CD4-positive, alpha-beta T cell treated with Interleukin-10 for 1 hour (primary cell): ENCODE measurements at regions not wholly inside any gene's neighbourhood (a gene's known extent, or its start where the extent isn't known, plus 50 kb on each side); places are given as distances from the start of the nearest gene placed in this dataset.

Experiments
- DNase-seq: peaks from one replicate; pipeline ENCODE4 v3.0.0-alpha.2; 2020

- DNase-seq = no peak
These were observed 104.0 kb upstream of the RUNX3 start for GRCh38 chr1:25033828-25034705.

DNA sequence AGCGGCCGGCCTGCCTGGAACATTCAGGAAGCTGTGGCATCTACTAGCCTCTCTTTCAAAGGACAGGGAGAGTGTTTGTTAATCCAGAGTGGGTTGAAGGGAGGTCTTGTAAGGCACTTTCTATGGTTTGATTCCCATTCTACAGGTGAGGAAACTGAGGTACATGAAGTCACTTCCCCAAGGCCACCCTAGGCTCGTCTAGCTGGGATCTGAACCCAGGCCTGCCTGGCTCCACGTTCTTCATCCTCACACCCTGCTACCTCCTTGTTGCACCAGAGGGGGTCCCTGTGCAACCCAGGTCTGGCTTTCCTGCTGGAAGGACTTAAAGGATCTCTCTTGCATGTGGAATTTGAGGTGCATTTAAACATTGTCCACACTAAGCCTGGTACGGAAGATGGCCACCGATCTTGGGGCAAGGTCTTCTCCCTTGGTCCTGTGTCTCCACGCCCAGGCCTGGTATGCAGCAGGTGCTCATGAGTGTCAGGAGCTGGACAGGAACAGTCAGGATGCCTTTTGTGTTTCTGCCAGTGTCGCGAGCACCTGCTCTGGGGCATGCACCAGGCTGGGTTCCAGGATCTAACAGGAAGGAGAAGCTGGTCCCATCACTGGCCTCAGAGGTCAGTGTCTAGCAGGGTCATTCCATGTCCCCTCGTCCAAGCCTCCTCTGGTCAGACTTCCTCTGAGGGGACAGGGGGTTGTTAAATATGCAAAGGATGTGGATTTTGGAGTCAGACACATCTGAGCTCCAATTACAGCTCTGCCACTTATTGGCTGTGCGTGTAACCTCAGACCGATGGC, 103.2 kb upstream of the RUNX3 start:
- DNase-seq = no peak

DNA sequence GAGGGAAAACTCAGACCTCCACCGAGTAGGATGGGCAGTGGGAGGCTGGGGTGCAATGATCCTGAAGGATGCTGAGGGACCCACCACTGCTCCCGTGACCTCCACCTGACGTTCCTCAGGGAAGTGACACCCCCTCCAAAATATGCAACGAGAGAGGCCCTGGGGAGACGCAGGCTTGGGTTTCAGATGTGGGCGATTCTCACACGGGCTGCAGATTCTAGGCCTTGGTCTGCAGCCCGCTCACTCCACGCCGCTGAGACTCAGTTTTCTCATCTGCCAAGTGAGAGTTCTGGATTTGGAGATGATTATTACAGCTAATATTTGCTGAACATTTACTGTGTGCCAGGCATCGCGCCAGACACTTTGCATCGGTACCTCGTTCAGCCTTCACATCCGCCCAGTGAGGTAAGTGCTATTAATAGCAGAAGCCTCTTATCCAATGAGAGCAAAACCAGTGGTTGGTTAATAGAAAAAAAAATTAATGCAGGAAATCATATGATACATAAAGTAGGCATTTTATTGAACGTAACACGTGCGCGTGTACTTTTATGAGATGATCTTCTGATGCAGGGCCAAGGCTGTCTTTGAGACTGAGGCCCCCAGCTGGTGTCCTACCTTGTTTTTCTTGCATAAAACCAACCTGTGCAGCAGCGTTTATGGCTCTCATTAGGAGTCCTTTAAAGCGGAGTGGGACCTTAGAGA, 102.0 kb upstream of the RUNX3 start:
- peak; percentile 87 for DNase-seq

GRCh38 chr1:25031601-25031965, 101.5 kb upstream of the RUNX3 start:
- DNase-seq = no peak

DNA sequence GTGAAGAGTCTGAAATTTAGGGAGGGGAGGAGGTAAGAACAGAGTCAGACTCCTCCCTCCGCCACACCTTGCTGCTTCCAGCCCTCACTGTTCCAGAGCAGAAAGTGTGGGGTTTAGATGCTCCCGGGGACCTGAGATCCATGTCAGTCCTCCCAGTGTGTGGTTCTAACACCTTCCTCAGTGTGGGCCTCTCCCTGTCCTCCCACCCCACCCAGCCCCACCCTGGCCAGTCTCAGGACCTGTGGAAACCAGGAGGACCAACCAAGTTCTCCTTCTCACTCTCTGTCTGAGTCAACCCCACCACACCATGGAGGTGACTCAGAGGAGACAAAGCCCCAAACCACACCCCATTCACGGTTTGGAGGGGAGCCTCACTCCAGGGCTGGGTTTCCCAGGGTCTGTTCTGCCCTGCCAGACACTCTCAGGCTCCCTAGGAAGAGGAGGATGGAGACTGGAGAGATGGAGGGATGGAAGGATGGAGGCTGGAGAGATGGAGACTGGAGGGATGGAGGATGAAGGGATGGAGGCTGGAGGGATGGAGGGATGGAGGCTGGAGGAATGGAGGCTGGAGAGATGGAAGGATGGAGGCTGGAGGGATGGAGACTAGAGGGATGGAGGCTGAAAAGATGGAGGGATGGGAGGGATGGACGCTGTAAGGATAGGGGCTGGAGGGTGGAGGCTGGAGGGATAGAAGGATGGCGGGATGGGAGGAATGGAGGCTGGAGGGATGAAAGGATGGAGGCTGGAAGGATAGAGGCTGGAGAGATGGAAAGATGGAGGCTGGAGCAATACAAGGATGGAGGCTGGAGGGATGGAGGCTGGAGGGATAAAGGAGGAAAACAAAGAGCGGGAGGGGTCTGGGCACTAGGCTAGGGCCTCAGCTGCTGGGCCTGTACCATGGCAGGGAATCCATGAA, 100.9 kb upstream of the RUNX3 start:
- DNase-seq = peak; percentile 74

DNA sequence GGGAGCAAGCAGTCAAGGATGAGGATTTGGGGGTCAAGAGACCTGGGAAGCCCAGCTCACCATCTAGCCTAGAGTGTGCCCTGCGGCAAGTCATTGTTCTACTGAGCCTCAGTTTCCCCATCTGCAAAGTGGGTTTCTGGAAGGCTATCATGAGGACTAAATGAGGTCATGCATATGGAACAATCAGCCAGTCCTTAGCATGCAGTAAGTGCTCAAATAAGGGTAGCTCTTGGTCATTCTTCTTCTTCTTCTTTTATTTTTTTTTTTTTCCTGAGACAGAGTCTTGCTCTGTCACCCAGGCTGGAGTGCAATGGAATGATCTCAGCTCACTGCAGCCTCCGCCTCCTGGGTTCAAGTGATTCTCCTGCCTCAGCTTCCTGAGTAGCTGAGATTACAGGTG, 99.9 kb upstream of the RUNX3 start:
- DNase-seq = no peak

- DNase-seq = peak; percentile 49
These were observed 99.0 kb upstream of the RUNX3 start for GRCh38 chr1:25028907-25029599.

DNA sequence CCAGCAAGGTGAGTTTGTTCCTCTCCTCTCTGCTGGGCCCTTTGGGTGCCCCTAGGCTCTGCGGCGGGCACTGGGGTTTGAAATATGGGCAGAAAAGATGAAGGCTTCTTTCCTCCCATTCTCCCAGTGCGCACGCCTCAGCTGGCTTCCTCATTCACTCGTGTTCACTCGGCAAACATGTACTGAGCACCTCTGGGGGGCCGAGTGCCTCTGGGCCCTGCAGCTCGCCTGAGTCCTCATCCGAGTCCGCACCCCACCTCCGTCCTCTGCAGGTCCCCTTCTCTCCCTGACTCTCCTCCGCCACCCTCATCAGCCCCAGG, 98.5 kb upstream of the RUNX3 start:
- no peak for DNase-seq

GRCh38 chr1:25027822-25028586, 97.9 kb upstream of the RUNX3 start:
- no peak for DNase-seq

DNA sequence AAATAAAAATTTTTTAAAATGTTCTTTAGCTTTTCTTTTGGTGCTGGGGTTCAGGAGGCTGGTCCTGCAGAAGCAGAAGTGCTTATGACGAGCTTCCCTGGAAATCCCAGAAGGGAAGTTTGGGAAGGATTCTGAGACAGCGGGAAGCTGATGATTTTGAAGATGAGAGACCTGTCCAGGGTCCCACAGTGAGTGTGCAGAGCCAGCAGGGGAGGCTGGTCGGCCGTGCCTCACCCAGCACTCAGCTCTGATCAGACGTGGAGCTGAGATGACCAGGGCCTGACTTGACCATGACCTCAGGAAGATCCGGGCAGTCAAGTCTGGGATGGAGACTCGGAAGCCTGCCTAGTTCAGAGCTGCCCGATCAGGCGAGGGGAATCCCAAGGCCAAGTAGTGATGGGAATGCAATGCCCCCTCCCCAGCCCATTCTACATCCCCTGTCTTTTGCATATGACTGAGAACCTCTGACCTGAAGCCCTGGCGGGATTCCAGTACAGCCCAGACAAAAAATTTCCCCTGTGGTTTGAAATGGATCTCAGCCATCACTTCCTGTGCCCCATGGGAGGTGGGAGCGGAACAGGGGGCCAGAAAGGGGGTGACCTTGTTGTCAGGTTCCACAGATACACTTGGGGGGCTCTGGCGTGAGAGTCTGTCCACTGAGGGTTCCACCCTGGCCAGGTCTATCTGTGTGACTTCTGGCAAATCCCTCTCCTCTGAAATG, 96.8 kb upstream of the RUNX3 start:
- DNase-seq = no peak

DNA sequence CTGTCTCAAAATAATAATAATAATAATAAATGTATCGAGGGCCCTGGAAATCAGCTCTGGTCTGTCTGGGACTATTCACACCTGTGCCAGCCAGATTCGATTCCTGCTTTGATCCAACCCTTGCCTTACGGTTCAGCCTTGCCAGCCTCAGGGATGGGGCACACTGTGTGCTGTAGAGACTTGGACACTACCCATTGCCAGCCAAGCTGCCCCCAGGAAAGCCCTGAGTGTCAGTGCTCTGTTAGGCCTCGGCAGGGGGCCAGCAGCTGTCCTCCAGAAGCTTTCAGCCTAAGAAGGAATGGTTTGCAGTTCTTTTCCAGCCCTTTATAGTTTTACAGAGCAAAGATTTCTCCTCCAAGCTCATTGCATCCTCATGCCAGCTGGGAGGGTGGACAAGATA, 96.2 kb upstream of the RUNX3 start:
- no peak for DNase-seq

DNA sequence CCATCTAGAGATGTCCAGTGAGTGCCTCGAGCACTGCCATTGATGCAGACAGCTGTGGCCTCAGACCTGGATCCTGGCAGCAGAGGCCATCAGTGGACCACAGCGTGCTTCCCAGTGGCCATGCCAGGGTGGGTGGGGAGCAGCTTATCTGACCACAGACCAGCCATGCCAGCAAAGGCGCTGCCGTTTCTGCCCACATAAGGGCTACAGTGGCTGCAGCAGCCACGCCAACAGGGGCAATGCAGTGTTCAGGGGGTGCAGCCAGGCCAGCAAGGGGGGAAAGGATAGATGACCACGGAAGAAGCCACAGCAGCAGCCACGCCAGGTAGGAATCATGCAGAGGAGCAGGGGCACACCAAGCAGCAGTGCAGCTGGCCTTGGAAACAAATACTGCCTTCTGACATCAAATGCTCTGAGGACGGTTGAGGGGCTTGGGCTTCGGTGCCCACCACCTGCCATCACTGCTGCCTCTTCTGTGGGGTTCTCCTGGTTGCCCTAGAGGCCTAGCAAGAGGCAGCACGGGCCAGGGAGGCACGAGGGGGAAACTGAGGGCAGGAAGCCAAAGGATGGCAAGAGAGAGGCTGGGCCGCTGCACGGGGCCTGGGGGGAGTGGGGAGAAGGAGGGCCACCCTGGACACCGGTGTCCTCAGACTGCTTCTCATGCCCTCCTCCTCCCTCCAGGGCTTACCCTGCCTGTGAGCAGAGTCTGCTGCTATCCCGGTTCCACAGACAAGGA, 94.7 kb upstream of the RUNX3 start:
- no peak for DNase-seq

DNA sequence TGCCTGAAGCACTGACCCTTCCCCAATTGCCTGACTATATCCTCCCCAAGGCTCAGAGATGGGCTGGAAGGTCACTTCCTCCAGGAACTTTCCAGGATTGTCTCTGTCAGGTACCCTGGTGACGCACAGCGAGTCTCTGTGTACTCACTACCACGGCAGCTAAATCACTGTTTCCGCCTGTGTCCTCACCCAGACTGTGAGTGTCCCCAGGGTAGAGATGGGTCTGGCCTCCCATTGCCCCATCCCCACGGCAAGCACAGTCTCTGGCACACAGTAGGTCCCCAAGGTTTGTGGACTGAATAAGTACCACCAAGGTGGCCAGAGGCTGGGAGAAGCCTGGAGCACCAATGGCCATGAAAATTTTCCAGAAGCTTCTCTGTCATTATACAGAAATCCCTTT, 93.8 kb upstream of the RUNX3 start:
- DNase-seq = no peak

DNA sequence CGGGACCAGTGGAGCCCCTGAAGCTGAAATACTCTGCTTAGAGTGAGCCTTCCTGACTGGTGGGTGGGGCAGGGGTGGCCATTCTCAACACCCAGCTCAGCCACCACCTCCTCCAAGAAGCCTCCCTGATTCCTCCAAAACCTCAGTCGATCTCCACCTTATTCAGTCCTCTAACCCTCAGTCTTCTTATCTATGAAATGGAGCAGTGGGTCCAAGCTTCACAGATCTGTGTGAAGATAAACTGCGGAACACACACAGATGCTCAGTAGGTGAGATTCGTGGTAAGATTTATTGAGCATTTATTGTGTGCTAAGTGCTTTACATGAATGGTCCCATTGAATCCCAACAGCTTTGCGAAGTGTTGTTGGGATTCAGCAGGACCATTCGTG, 93.1 kb upstream of the RUNX3 start:
- no peak for DNase-seq

- peak; percentile 96 for DNase-seq
These were observed 92.5 kb upstream of the RUNX3 start for GRCh38 chr1:25022361-25023189.

DNA sequence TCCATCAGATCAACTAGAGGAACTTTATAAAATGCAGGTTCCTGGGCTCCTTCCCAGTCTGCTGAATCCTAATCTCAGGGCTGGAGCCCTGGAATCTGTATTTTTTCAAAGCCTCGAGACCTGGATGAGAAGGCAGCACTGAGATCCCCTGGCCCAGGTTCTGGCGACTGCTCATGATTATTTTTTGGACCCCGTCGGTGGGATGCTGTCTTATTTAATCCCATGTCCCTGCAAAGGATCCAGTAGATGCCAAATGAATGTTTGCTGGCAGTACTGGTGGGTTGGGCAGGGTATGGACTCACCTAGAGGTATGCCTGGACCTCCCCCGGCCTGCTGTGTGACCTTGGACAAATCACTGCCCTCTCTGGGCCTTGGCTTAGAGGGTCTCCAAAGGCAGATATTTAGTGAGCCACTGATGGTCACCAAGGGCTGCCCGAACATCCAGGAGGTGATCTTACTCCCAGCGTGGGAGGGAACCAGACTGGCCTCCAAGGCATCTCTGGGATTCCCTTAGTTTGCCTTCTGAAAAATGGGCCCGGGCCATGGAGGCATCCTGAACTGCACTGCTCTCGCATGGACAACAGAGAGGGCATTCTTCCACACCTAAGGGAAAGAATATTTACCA, 91.6 kb upstream of the RUNX3 start:
- no peak for DNase-seq

DNA sequence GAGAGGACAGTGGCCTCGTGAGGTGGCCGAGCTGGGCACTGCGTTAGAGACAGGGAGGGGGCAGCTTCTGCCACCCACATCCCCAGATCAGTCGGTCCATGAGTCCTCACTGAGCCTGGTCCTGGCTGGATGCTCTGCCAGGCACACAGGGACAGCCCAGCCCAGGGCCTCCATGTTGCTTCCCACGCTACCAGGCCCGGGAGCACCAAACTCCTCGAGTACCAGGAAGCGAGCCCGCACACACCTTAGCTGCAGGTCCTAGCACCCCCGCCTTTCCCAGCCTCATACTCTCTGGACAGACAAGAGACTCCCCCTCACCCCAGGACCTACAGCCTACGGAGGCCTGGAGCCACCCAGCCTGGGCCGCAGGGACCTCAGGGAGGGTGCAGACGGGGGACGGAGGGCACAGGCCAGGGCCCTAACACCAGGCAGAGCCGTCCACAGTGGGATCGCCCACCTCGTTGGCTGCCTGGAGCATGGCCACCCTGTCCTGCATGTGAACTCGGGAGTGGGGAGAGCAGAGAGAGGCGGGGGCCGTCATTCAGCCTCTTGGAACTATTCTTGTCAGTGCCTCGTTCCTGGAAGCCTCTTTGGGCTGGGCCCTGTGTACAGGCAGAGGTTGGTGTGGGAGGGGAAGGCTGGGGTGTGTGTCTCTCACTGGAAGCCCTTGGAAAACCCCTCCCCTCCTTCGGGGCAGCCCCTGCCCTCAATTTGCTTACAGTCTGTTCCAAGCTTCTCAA, 90.9 kb upstream of the RUNX3 start:
- no peak for DNase-seq
